GM12873 (cell line): ENCODE measurements at regions not wholly inside any gene's neighbourhood (a gene's known extent, or its start where the extent isn't known, plus 50 kb on each side); places are given as distances from the start of the nearest gene placed in this dataset.

Source experiments
- TF ChIP-seq, protein P1 (sequence below): IDR thresholded peaks from 2 replicates; pipeline ENCODE4 v1.5.1; 2012; ENCODE audit warnings: low read depth, mild to moderate bottlenecking, moderate library complexity, low read length, control low read depth; ENCODE audit not compliant: insufficient read depth; ENCODE audit errors: missing control alignments

DNA sequence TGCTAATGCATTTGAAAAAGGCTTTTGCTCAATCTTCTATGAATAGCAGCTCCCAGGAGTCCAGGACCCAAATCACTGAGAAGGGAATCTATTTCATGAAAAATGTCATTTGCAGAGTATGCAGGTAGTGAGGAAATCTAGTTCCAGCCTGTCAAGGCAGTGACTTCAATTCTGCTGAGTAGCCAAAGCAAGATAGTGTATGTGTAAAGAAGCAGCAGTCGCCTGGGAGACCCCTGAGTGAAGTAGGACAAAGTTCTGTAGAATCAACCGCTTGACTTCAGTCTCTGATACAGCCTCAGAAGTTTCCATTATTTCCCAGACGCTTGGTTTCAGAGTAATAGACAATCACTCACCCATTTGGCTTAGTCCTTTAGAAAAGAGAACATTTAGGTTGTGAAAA is 435.6 kb upstream of the LRFN5 start:
- TF ChIP-seq, protein P1, sequence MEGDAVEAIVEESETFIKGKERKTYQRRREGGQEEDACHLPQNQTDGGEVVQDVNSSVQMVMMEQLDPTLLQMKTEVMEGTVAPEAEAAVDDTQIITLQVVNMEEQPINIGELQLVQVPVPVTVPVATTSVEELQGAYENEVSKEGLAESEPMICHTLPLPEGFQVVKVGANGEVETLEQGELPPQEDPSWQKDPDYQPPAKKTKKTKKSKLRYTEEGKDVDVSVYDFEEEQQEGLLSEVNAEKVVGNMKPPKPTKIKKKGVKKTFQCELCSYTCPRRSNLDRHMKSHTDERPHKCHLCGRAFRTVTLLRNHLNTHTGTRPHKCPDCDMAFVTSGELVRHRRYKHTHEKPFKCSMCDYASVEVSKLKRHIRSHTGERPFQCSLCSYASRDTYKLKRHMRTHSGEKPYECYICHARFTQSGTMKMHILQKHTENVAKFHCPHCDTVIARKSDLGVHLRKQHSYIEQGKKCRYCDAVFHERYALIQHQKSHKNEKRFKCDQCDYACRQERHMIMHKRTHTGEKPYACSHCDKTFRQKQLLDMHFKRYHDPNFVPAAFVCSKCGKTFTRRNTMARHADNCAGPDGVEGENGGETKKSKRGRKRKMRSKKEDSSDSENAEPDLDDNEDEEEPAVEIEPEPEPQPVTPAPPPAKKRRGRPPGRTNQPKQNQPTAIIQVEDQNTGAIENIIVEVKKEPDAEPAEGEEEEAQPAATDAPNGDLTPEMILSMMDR: no peak

DNA sequence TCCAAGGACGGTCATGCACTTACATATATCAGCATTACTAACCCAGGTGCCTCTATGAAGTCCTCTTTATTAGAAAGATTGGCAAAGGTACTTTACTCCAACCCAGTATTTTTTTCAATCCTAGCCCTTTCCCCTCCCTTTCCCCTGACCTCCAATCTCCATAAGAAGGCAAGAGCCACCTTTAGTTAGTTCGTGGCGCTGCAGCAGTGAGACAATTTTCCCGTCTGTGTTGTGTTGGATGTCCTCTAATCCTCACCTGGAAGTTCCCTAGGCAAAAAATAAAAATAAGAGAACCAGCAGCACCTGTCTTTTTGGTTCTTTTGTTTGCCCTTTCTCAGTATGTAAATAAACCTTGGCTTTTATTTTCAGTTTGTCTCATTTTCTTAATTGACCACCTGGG is 439.6 kb upstream of the LRFN5 start:
- TF ChIP-seq, protein P1: no peak

DNA sequence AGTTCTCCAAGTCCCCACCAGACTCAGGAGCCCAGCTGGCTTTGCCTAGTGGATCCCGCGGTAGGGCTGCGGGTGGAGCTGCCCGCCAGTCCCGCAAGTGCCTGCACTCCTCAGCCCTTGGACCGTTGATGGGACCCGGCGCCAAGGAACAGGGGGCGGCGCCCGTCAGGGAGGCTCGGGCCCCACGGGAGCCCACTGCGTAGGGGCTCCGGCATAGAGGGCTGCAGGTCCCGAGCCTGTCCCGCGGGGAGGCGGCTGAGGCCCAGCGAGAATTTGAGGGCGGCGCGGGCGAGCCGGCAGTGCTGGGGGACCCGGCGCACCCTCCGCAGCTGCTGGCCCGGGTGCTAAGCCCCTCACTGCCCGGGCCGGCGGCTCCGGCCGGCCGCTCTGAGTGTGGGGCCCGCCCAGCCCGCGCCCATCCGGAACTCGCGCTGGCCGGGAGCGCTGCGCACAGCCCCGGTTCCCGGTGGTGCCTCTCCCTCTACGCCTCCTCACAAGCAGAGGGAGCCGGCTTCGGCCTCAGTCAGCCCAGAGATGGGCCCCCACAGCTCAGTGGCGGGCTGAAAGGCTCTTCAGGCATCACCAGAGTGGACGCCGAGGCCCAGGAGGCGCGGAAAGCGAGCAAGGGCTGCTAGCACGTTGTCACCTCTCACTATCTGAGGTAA is 452.4 kb upstream of the LRFN5 start:
- TF ChIP-seq, protein P1: no peak

DNA sequence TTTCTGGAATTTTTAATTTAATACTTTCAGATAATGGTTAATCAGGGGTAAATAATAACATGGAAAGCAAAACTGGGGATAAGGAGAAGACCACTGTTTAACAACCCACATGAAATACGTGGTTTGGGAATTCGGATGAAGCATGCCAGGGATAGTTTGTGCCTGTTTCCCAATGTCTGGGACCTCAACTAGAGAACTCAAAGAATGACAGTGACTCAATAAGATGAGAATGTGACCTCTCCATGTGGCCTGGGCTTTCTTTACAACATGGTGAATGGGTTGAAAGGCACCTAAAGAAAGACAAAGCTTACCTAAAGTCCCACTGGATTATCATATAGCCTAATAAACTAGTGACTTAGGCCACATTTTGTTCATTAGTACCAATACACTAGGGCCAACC is 460.3 kb upstream of the LRFN5 start:
- TF ChIP-seq, protein P1: no peak

DNA sequence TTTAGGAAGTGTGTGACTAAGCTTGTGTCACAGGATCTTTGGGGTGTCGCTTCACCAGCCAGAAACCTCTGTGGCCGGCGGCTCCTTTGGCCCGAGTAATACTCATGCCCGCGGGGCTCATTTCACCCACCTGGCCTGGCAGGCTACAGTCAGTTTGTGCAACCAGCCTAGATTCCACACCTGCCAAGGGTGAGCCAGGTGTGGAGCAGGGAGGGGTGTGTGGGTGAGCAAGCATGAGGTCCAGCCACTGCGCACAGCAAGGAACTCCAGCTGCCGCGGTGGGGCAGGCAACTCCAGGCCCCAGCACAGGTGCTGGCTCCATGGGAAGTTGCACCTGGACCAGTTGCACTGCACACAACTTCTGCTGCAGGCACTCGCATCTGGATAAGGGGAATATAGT is 462.3 kb upstream of the LRFN5 start:
- TF ChIP-seq, protein P1: no peak

DNA sequence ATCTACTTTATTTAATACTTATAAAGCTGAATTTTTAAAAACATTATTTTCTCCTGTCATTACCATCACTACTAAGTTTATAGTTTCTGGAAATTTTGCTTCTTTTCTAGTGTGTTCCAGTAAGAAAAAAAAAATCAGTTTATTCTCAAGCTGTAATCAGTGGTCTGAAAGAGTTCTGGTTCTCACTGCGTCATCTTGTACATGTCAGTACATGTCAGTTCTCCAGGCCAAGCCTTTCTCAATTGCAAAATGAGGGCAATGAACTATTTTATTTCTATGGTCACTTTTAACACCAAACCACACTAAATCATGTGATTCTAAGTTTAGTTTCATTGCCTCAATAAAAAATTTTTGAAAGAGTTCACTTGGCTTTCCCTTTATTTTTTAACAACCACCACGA is 468.9 kb upstream of the LRFN5 start:
- TF ChIP-seq, protein P1: no peak

DNA sequence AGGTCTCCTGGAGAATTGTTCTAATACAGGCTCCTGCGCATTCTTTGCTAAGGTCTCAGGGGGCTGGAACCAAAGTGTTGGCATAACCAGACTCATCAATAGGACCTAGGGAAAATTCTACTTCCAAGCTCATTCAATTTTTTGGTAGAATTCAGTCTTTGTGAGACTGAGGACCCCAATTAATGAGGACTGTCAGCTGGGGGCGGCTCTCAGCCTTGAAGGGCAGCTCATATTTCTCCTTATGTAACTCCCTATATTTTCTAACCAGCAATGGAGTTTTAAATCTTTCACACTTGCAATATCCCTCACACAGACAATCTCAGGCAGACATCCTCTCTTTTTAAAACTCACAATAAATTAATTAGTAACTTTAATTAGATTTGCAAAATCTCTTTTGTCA is 476.4 kb upstream of the LRFN5 start:
- TF ChIP-seq, protein P1: no peak
